IMR-90 (cell line): ENCODE measurements at regions not wholly inside any gene's neighbourhood (a gene's known extent, or its start where the extent isn't known, plus 50 kb on each side); places are given as distances from the start of the nearest gene placed in this dataset.
A peak's percentile ranks its signal among the peaks of the same experiment; 100 is the strongest.

Experiments
- ATAC-seq: fragments of 200-7000 bp; cut with Tn5 transposase; 2 replicates; pipeline ENCODE4 v1.9.1; 2020; ENCODE audit warnings: low read depth, mild to moderate bottlenecking, moderate library complexity
- BruUV-seq: library from RNA; stranded (reverse); fragments of 400-500 nt; replicated peaks from 2 replicates; lab custom pipeline; 2021; lab: Mats Ljungman, UMichigan
- CTCF ChIA-PET: fragments of 300-600 bp; formaldehyde crosslinking; extraction: SDS; loops from one replicate; lab custom pipeline; 2021; ENCODE audit warnings: antibody characterized with exemption; lab: Yijun Ruan, JAX
- POLR2A ChIA-PET: fragments of 300-600 bp; sonication (Branson Sonifier 250); formaldehyde crosslinking; loops from one replicate; lab custom pipeline; 2022; ENCODE audit warnings: antibody characterized with exemption; ENCODE audit not compliant: unreplicated experiment; lab: Charles Lee
- DNase-seq: peaks from one replicate; pipeline ENCODE4 v3.0.0; 2013
- H2AFZ ChIP-seq: replicated peaks from 2 replicates; pipeline ENCODE3; 2013; ENCODE audit warnings: low read length, mild to moderate bottlenecking; ENCODE audit not compliant: poor library complexity
- H2AK5ac ChIP-seq: 2 replicates; pipeline ENCODE4 v1.6.1; 2013; ENCODE audit warnings: low read depth, low read length, inconsistent platforms
- H2AK9ac ChIP-seq: replicated peaks from 2 replicates; pipeline ENCODE3; 2013; ENCODE audit warnings: mild to moderate bottlenecking, low read depth, low read length, moderate library complexity; ENCODE audit not compliant: poor library complexity
- H2BK120ac ChIP-seq: 2 replicates; pipeline ENCODE4 v1.6.1; 2013; ENCODE audit warnings: low read depth, low read length, inconsistent platforms
- H2BK15ac ChIP-seq: 3 replicates; pipeline ENCODE4 v1.6.1; 2013; ENCODE audit warnings: low read depth, low read length, inconsistent platforms
- H2BK20ac ChIP-seq: 2 replicates; pipeline ENCODE4 v1.6.1; 2013; ENCODE audit warnings: low read depth, mild to moderate bottlenecking, inconsistent platforms, low read length, moderate library complexity
- H2BK5ac ChIP-seq: 2 replicates; pipeline ENCODE4 v1.6.1; 2013; ENCODE audit warnings: mild to moderate bottlenecking, low read depth, low read length, inconsistent platforms; ENCODE audit not compliant: poor library complexity, severe bottlenecking
- H3K14ac ChIP-seq: replicated peaks from 2 replicates; pipeline ENCODE4 v1.6.1; 2013; ENCODE audit warnings: low read depth, low read length, inconsistent platforms
- H3K18ac ChIP-seq: 2 replicates; pipeline ENCODE4 v1.6.1; 2013; ENCODE audit warnings: low read depth, low read length, control low read depth
- H3K23ac ChIP-seq: 2 replicates; pipeline ENCODE4 v1.6.1; 2013; ENCODE audit warnings: low read depth, low read length, inconsistent platforms
- H3K27ac ChIP-seq: 2 replicates; pipeline ENCODE4 v1.5.1; 2013; ENCODE audit warnings: mild to moderate bottlenecking, control low read depth, low read length; ENCODE audit not compliant: insufficient read depth
- H3K27me3 ChIP-seq: 2 replicates; pipeline ENCODE4 v1.6.1; 2013; ENCODE audit warnings: low read length; ENCODE audit not compliant: control insufficient read depth, insufficient read depth
- H3K36me3 ChIP-seq: 2 replicates; pipeline ENCODE4 v1.6.1; 2013; ENCODE audit warnings: low read length, mixed read lengths; ENCODE audit not compliant: control insufficient read depth, insufficient read depth
- H3K4ac ChIP-seq: 2 replicates; pipeline ENCODE4 v1.6.1; 2013; ENCODE audit warnings: low read depth, low read length, inconsistent platforms
- H3K4me1 ChIP-seq: 2 replicates; pipeline ENCODE4 v1.6.1; 2013; ENCODE audit warnings: low read length, mixed read lengths; ENCODE audit not compliant: control insufficient read depth, insufficient read depth
- H3K4me2 ChIP-seq: 2 replicates; pipeline ENCODE4 v1.6.1; 2013; ENCODE audit warnings: low read depth, mild to moderate bottlenecking, control low read depth, low read length, moderate library complexity
- H3K4me3 ChIP-seq: 2 replicates; pipeline ENCODE4 v1.5.1; 2013; ENCODE audit warnings: low read depth, mild to moderate bottlenecking, control low read depth, low read length, moderate library complexity; ENCODE audit not compliant: insufficient read depth
- H3K56ac ChIP-seq: 2 replicates; pipeline ENCODE4 v1.6.1; 2013; ENCODE audit warnings: low read length, inconsistent platforms; ENCODE audit not compliant: insufficient read depth; ENCODE audit errors: extremely low read depth
- H3K79me1 ChIP-seq, 2 experiments: 2 replicates each; pipeline ENCODE4 v1.6.1; 2013; ENCODE audit warnings: low read length in 2 of 2, inconsistent platforms in 1 of 2, low read depth in 1 of 2
- H3K9ac ChIP-seq: 2 replicates; pipeline ENCODE4 v1.6.1; 2013; ENCODE audit warnings: low read depth, low read length, control low read depth
- H3K9me1 ChIP-seq: 2 replicates; pipeline ENCODE4 v1.6.1; 2013; ENCODE audit warnings: low read length, inconsistent platforms; ENCODE audit not compliant: insufficient read depth
- H3K9me3 ChIP-seq: 2 replicates; pipeline ENCODE4 v1.6.1; 2013; ENCODE audit warnings: low read length; ENCODE audit not compliant: control insufficient read depth, insufficient read depth
- H4K20me1 ChIP-seq: 2 replicates; pipeline ENCODE4 v1.6.1; 2013; ENCODE audit warnings: low read length, inconsistent platforms; ENCODE audit not compliant: insufficient read depth
- H4K5ac ChIP-seq: 2 replicates; pipeline ENCODE4 v1.6.1; 2013; ENCODE audit warnings: mild to moderate bottlenecking, low read depth, low read length, control low read depth
- H4K8ac ChIP-seq, 2 experiments: 2 replicates each; pipeline ENCODE4 v1.6.1; 2013; ENCODE audit warnings: low read depth in 2 of 2, low read length in 2 of 2, control low read depth in 1 of 2, inconsistent platforms in 1 of 2
- H4K91ac ChIP-seq: 2 replicates; pipeline ENCODE4 v1.6.1; 2013; ENCODE audit warnings: low read depth, low read length, inconsistent platforms; ENCODE audit not compliant: insufficient read depth
- CHD1 ChIP-seq: IDR thresholded peaks from 2 replicates; pipeline ENCODE4 v1.6.1; 2012; ENCODE audit warnings: low read depth, low read length, improper control_type of control experiment
- FOS ChIP-seq: fragments of 150-350 bp; IDR thresholded peaks from 2 replicates; pipeline ENCODE4 v1.6.1; 2016; ENCODE audit warnings: low read depth, low read length
- RAD21 ChIP-seq: IDR thresholded peaks from 2 replicates; pipeline ENCODE4 v1.6.1; 2012; ENCODE audit warnings: low read length, improper control_type of control experiment
- SMC3 ChIP-seq: fragments of 150-350 bp; IDR thresholded peaks from 2 replicates; pipeline ENCODE4 v1.6.1; 2016; ENCODE audit warnings: low read depth, mild to moderate bottlenecking, antibody characterized with exemption, low read length, moderate library complexity
- WGBS, 2 experiments: methylation state at CpG; one replicate each; pipeline versions ENCODE4 v1.1.5 to v1.1.7; 2013; ENCODE audit warnings: missing lambda C conversion rate in 2 of 2; ENCODE audit not compliant: insufficient read length in 1 of 2; ENCODE audit errors: extremely low coverage in 2 of 2; 5-methylcytosine and 5-hydroxymethylcytosine counted together
- dilution Hi-C: fragments of 300-500 bp; cut with HindIII; formaldehyde crosslinking; loops from one replicate; pipeline ENCODE4 v1.14.3; 2018; ENCODE audit warnings: low sequenced_read_pairs; ENCODE audit not compliant: unreplicated experiment
- in situ Hi-C: fragments of 300-500 bp; cut with MboI; formaldehyde crosslinking; loops from 3 replicates; pipeline ENCODE4 v1.14.3; 2019; ENCODE audit warnings: low sequenced_read_pairs, inconsistent platforms, mixed read lengths
- intact Hi-C: fragments of 100-400 bp; cut with micrococcal nuclease; formaldehyde crosslinking; loops from 2 replicates; pipeline ENCODE4 v1.10.0; 2022

DNA sequence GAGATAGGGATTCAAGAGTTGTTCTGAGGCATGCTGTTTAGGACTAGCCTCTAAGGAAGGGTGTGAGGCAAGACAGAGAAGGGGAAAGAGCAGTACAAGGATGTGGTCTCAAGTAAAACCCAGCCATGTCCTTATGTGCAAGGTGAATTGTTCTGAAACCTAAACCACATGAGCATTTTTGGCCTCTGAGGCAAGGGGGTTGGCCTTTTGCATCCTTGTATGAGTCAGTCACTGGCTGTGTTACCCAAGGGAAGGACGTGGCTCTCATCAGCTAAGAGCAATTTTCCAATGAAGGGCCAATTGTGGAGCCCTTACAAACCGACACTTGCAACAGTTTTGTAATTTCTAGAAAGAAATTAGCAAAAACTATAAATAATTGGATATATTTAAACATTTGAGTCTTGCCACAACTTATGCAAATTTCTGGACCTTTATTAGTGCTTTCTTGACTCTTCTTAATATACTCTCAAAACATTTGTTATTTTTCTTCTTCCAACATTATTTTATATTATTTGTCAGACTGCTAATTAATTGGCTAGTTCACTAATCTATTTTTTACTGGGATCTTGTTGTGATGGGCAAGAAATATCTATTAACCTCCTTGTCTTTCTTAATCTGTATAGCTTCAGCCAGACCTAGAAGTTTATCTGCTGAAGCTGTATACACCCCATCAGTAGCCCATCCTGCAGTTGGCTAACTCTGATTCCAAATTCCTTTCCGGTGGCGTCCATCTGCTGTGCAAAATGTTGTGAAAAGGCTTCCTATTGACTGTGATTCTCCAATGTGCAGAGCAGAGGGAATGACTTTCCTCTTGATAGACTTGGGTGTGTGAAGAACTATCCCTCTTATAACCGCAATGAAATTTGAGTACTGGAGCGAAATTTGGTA is 97.7 kb upstream of the P2RY1 start:
- no peak overlapping the region for H2BK15ac ChIP-seq
- no peaks in the 10 kb centered on the region for H3K9me1 ChIP-seq
- no peak overlapping the region for H2BK5ac ChIP-seq
- no peaks in the 10 kb centered on the region for H3K9me3 ChIP-seq
- DNase-seq (peak; percentile 10), ATAC-seq (peak; percentile 61)
- H3K18ac ChIP-seq, result no peak overlapping the region
- no peak overlapping the region for H3K56ac ChIP-seq
- intact Hi-C loops, result no loop called here
- H4K91ac ChIP-seq, result no peak overlapping the region
- H2BK20ac ChIP-seq, result no peak overlapping the region
- no peak overlapping the region for H3K4ac ChIP-seq
- H2AFZ ChIP-seq, result no peak overlapping the region
- no peak overlapping the region for H3K14ac ChIP-seq
- no peaks in the 10 kb centered on the region for H3K27me3 ChIP-seq
- BruUV-seq, result no TSS peak
- H3K23ac ChIP-seq, result no peak overlapping the region
- WGBS, 2 experiments, result no CpG with 5 or more reads among the region's 6 CpGs
- no peak overlapping the region for H3K4me2 ChIP-seq
- TF ChIP-seq RAD21 (no peak), SMC3 (no peak), CHD1 (no peak), FOS (no peak)
- H3K27ac ChIP-seq, result no peak overlapping the region
- ChIA-PET CTCF (interaction anchor here (0.6 kb wide), 1 partner anchor 265 kb away, joined by 3 read pairs; no protein-coding TSS in a partner anchor), POLR2A (no interaction called here)
- no peak overlapping the region for H4K8ac ChIP-seq
- no peaks in the 10 kb centered on the region for H3K79me1 ChIP-seq
- no peaks in the 10 kb centered on the region for H3K36me3 ChIP-seq
- dilution Hi-C loops, result no loop called here
- H4K20me1 ChIP-seq, result no peaks in the 10 kb centered on the region
- H3K4me3 ChIP-seq, result no peak overlapping the region
- no peak overlapping the region for H2AK5ac ChIP-seq
- H3K4me1 ChIP-seq, result no peaks in the 10 kb centered on the region
- no peak overlapping the region for H4K5ac ChIP-seq
- no peak overlapping the region for H2BK120ac ChIP-seq
- in situ Hi-C loops, result no loop called here
- no peak overlapping the region for H2AK9ac ChIP-seq
- no peak overlapping the region for H3K9ac ChIP-seq
